ENCODE measurements at regions not wholly inside any gene's neighbourhood (a gene's known extent, or its start where the extent isn't known, plus 50 kb on each side); places are given as distances from the start of the nearest gene placed in this dataset.

DNA sequence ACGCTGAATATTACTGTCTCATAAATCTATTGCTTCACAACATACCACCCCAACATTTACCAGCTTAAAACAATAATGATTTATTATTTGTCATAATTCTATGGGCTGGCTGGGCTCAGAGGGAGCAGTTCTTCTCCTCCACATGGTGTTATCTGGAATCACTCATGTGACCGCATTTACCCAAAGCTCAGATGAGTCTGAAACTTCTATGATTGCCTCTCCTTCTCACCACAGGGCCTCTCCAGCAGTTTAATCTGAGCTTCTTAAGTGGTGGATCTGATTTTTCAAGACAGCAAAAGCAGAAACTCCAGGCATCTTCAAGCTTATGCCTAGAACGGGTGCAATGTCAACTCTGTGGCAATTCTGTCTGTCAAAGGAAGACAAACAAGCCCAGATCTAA is 210.3 kb upstream of the ADRA1B start:
- TF ChIP-seq, protein P1, sequence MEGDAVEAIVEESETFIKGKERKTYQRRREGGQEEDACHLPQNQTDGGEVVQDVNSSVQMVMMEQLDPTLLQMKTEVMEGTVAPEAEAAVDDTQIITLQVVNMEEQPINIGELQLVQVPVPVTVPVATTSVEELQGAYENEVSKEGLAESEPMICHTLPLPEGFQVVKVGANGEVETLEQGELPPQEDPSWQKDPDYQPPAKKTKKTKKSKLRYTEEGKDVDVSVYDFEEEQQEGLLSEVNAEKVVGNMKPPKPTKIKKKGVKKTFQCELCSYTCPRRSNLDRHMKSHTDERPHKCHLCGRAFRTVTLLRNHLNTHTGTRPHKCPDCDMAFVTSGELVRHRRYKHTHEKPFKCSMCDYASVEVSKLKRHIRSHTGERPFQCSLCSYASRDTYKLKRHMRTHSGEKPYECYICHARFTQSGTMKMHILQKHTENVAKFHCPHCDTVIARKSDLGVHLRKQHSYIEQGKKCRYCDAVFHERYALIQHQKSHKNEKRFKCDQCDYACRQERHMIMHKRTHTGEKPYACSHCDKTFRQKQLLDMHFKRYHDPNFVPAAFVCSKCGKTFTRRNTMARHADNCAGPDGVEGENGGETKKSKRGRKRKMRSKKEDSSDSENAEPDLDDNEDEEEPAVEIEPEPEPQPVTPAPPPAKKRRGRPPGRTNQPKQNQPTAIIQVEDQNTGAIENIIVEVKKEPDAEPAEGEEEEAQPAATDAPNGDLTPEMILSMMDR (IDR thresholded peaks at IDR 0.05; ENCODE audit: unreplicated experiment), result no peak
- peaks cover 3% of the 10 kb centered on the region for H3K27me3 Mint-ChIP-seq
- peaks cover 13% of the 10 kb centered on the region for H3K9me3 Mint-ChIP-seq (ENCODE audit: low read depth)
- no peak for DNase-seq (ENCODE audit: low spot score, unreplicated experiment)
- H3K4me3 Mint-ChIP-seq (ENCODE audit: low read depth), result no peak overlapping the region
- no peak overlapping the region for H3K27ac Mint-ChIP-seq
- H3K36me3 Mint-ChIP-seq (ENCODE audit: insufficient read depth), result peaks cover 1% of the 10 kb centered on the region
- H3K4me1 Mint-ChIP-seq (ENCODE audit: low read depth), result no peaks in the 10 kb centered on the region

DNA sequence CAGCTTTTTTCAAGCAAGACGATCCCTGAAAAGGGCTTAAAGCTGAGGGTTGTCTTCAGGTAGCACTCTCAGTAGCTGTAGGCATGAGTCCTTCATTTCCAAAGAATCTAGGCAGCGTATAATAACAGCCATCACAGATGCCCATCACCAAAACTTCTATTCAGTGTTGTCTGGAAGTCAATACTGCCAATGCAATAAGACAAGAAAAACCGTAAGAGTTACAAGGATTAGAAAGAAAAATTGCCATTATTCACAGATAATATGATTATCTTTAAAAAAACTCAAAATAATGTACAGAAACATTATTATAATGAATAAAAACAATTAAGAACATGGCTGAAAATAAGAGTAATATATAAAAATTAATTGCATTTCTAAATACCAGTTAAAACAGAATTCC is 208.2 kb upstream of the ADRA1B start:
- TF ChIP-seq, protein P1 (IDR thresholded peaks at IDR 0.05; ENCODE audit: unreplicated experiment), result no peak
- H3K4me1 Mint-ChIP-seq (ENCODE audit: low read depth), result peaks cover 5% of the 10 kb centered on the region
- peaks cover 13% of the 10 kb centered on the region for H3K9me3 Mint-ChIP-seq (ENCODE audit: low read depth)
- DNase-seq (ENCODE audit: low spot score, unreplicated experiment), result no peak
- no peak overlapping the region for H3K27ac Mint-ChIP-seq
- H3K36me3 Mint-ChIP-seq (ENCODE audit: insufficient read depth), result peaks cover 1% of the 10 kb centered on the region
- peaks cover 3% of the 10 kb centered on the region for H3K27me3 Mint-ChIP-seq
- H3K4me3 Mint-ChIP-seq (ENCODE audit: low read depth), result no peak overlapping the region

DNA sequence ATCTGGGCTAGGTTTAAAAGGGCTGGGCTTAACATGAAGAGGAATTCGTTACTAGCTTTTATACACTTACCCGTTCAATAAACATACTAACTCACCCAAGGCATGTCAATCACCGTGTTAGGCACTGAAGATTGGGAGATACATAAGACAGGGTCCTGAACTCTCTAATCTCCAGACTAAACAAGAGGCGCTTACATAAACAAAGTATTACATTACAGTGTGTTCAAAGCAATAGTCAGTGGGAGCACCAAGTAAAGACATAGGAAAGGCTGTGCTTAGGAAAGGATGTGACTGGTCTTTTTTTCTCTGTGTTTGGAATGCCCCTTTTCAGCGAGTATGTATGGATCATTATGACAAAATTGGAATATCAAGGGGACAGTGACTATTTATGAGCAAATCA is 203.6 kb upstream of the ADRA1B start:
- H3K27ac Mint-ChIP-seq, result no peak overlapping the region

DNA sequence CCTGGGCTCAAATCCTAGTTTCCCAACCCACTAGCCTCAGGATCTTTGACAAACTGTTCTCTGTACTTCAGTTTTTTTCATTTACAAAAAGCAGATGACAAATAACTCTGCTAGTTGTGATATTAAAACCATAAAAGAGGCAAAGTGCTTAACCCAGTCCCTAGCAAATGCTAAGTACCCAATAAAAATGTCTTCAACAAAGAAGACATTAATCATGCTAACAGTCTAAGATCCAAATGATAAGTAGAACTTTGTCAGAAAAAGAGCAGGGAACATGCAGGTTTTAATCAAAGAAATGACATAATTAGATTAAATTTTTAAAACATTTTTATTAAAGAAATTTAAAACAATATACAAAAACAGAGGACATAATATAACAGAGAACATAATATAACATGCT is 203.0 kb upstream of the ADRA1B start:
- H3K27me3 Mint-ChIP-seq, result no peaks in the 10 kb centered on the region
- peaks cover 12% of the 10 kb centered on the region for H3K9me3 Mint-ChIP-seq (ENCODE audit: low read depth)
- no peak overlapping the region for H3K4me3 Mint-ChIP-seq (ENCODE audit: low read depth)

More for the DNA sequence above, 203.6 kb upstream of the ADRA1B start:
- peaks cover under 1% of the 10 kb centered on the region for H3K36me3 Mint-ChIP-seq (ENCODE audit: insufficient read depth)
- H3K27me3 Mint-ChIP-seq, result no peaks in the 10 kb centered on the region
- TF ChIP-seq, protein P1 (IDR thresholded peaks at IDR 0.05; ENCODE audit: unreplicated experiment), result no peak
- H3K9me3 Mint-ChIP-seq (ENCODE audit: low read depth), result peaks cover 12% of the 10 kb centered on the region
- no peak for DNase-seq (ENCODE audit: low spot score, unreplicated experiment)
- H3K4me1 Mint-ChIP-seq (ENCODE audit: low read depth), result peaks cover 5% of the 10 kb centered on the region
- H3K4me3 Mint-ChIP-seq (ENCODE audit: low read depth), result no peak overlapping the region

DNA sequence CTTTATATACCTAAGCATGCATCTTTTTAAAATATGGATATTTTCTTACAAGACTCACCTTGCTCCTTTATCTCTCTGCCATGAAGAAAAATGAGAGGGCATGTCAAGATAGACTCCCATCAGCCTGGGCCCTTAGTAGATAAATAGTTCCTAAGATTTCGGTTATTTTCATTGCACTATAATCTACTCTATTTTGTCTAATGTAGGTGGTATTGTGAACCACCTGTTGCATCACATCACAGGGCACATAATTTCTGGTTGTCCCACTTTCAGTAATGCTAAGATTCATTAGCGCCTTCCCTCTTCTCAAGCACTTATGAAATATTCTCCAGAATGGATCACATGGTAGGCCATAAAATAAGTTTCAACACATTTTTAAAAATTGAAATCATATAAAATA is 202.5 kb upstream of the ADRA1B start:
- Mint-ChIP-seq H3K36me3 (ENCODE audit: insufficient read depth) (no peaks in the 10 kb centered on the region), H3K27me3 (no peaks in the 10 kb centered on the region), H3K9me3 (ENCODE audit: low read depth) (peaks cover 12% of the 10 kb centered on the region), H3K4me1 (ENCODE audit: low read depth) (peaks cover 5% of the 10 kb centered on the region), H3K27ac (no peak overlapping the region), H3K4me3 (ENCODE audit: low read depth) (no peak overlapping the region)
- DNase-seq (ENCODE audit: low spot score, unreplicated experiment), result no peak
- TF ChIP-seq, protein P1 (IDR thresholded peaks at IDR 0.05; ENCODE audit: unreplicated experiment), result no peak

More for the DNA sequence above, 203.0 kb upstream of the ADRA1B start:
- Mint-ChIP-seq H3K36me3 (ENCODE audit: insufficient read depth) (no peaks in the 10 kb centered on the region), H3K4me1 (ENCODE audit: low read depth) (peaks cover 5% of the 10 kb centered on the region), H3K27ac (no peak overlapping the region)
- no peak for DNase-seq (ENCODE audit: low spot score, unreplicated experiment)
- TF ChIP-seq, protein P1 (IDR thresholded peaks at IDR 0.05; ENCODE audit: unreplicated experiment), result no peak
